ENCODE measurements at regions not wholly inside any gene's neighbourhood (a gene's known extent, or its start where the extent isn't known, plus 50 kb on each side); places are given as distances from the start of the nearest gene placed in this dataset.

- DNase-seq: no peak
- Histone ChIP-seq H3K4me3 (no peak overlapping the region), H3K4me1 (ENCODE audit: insufficient read depth) (no peaks in the 10 kb centered on the region), H3K27me3 (no peaks in the 10 kb centered on the region), H3K27ac (no peak overlapping the region), H3K9me3 (no peaks in the 10 kb centered on the region), H3K36me3 (no peaks in the 10 kb centered on the region)
- TF ChIP-seq CTCF (IDR thresholded peaks at IDR 0.05): no peak
- no peak for TF ChIP-seq POLR2A (IDR thresholded peaks at IDR 0.05)
- TF ChIP-seq EP300 (IDR thresholded peaks at IDR 0.05): no peak
- intact Hi-C loops (cut with DNase I): loop anchor here in 3 of 4 donors (5.0 to 10.0 kb wide), 3 partner anchors 164 to 176 kb away; no protein-coding TSS in a partner anchor
- 44 to 58% (median 55%) methylated on average over 6 of the region's 6 CpGs for WGBS, 3 donors
Observed at GRCh38 chr7:26060733-26061677, 91.0 kb upstream of the NFE2L3 start.

DNA sequence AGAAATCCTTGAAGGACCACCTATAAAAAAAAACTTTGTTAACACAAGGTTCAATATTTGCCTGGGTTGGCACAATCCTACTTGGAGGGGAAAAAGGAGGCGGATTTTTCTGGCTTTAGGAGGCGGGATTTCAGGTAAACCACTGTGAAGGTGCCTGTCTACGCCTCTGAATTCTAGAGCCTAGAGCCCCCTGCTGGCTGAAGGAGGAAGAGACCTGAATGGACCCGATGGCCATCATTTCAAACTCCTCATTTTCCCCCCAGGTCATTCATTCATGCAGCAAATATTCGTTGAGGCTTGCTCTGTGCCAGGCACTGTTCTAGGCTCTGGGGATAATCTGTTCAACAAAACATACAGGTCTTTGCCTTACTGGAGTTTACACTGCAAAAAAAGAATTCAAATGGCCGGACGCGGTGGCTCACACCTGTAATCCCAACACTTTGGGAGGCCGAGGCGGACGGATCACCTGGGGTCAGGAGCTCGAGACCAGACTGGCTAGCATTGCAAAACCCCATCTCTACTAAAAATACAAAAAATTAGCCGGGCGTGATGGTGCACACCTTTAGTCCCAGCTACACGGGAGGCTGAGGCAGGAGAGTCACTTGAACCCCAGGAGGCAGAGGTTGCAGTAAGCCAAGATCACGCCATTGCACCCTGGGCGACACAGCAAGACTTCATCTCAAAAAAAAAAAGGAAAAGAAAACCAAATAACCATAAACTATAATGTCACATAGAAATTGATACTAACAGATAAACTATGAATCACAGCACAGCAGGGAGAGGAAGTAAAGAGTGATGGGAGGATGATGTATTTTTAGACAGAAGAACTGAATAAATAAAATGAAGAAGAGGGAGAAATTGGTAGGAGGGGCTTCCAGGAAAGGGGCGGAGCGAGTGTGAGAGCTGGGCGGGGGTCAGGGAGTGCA lies 90.1 kb upstream of the NFE2L3 start:
- TF ChIP-seq EP300 (IDR thresholded peaks at IDR 0.05) (no peak), CTCF (IDR thresholded peaks at IDR 0.05) (peak; percentile 21 to 52 (median 36)), POLR2A (IDR thresholded peaks at IDR 0.05) (no peak)
- DNase-seq: peak; percentile 38 to 72 (median 63)

GRCh38 chr7:26065652-26066051 lies 86.3 kb upstream of the NFE2L3 start:
- Histone ChIP-seq H3K27me3 (no peaks in the 10 kb centered on the region), H3K4me1 (ENCODE audit: insufficient read depth) (no peaks in the 10 kb centered on the region), H3K9me3 (no peaks in the 10 kb centered on the region), H3K36me3 (no peaks in the 10 kb centered on the region), H3K4me3 (no peak overlapping the region), H3K27ac (no peak overlapping the region)
- TF ChIP-seq POLR2A (IDR thresholded peaks at IDR 0.05): no peak
- TF ChIP-seq EP300 (IDR thresholded peaks at IDR 0.05): no peak
- TF ChIP-seq CTCF (IDR thresholded peaks at IDR 0.05): no peak
- DNase-seq: no peak
- WGBS, 3 donors: 71 to 81% (median 74%) methylated on average over 5 of the region's 5 CpGs
- intact Hi-C loops (cut with DNase I): loop anchor here in 1 of 4 donors (10.0 kb wide), 1 partner anchor 181 kb away; no protein-coding TSS in a partner anchor

More for the DNA sequence above, 90.1 kb upstream of the NFE2L3 start:
- H3K27me3 ChIP-seq: no peaks in the 10 kb centered on the region
- intact Hi-C loops (cut with DNase I): loop anchor here in 3 of 4 donors (5.0 to 10.0 kb wide), 3 partner anchors 165 to 177 kb away; no protein-coding TSS in a partner anchor
- H3K4me3 ChIP-seq: no peak overlapping the region
- H3K27ac ChIP-seq: no peak overlapping the region
- 61 to 68% (median 66%) methylated on average over 20 of the region's 20 CpGs for WGBS, 3 donors
- no peaks in the 10 kb centered on the region for H3K36me3 ChIP-seq
- H3K4me1 ChIP-seq (ENCODE audit: insufficient read depth): no peaks in the 10 kb centered on the region
- no peaks in the 10 kb centered on the region for H3K9me3 ChIP-seq

- no peaks in the 10 kb centered on the region for H3K27me3 ChIP-seq
- intact Hi-C loops (cut with DNase I): loop anchor here in 1 of 4 donors (10.0 kb wide), 1 partner anchor 182 kb away; no protein-coding TSS in a partner anchor
- no peaks in the 10 kb centered on the region for H3K9me3 ChIP-seq
- no peaks in the 10 kb centered on the region for H3K4me1 ChIP-seq (ENCODE audit: insufficient read depth)
- DNase-seq: no peak
- WGBS, 3 donors: 86 to 97% (median 87%) methylated on average over 1 of the region's 1 CpG
- TF ChIP-seq CTCF (IDR thresholded peaks at IDR 0.05) (no peak), EP300 (IDR thresholded peaks at IDR 0.05) (no peak), POLR2A (IDR thresholded peaks at IDR 0.05) (no peak)
- H3K27ac ChIP-seq: no peak overlapping the region
- H3K36me3 ChIP-seq: no peaks in the 10 kb centered on the region
- H3K4me3 ChIP-seq: no peak overlapping the region
Observed at GRCh38 chr7:26066736-26067135, 85.3 kb upstream of the NFE2L3 start.
